Left ventricle myocardium inferior (tissue), 1 donor: ENCODE measurements at regions not wholly inside any gene's neighbourhood (a gene's known extent, or its start where the extent isn't known, plus 50 kb on each side); places are given as distances from the start of the nearest gene placed in this dataset.

Source experiments
- DNase-seq: peaks from one replicate; pipeline ENCODE4 v3.0.0-alpha.2; 2020
- H3K27ac ChIP-seq: fragments of 200-600 bp; replicated peaks from 2 replicates; pipeline ENCODE4 v1.8.0; 2021
- H3K27me3 ChIP-seq: fragments of 200-600 bp; 2 replicates; pipeline ENCODE4 v1.8.0; 2021; ENCODE audit warnings: low read depth
- H3K36me3 ChIP-seq: fragments of 200-600 bp; 2 replicates; pipeline ENCODE4 v1.8.0; 2021
- H3K4me1 ChIP-seq: fragments of 200-600 bp; 2 replicates; pipeline ENCODE4 v1.8.0; 2021
- H3K4me3 ChIP-seq: fragments of 200-600 bp; 2 replicates; pipeline ENCODE4 v1.8.0; 2021; ENCODE audit warnings: mild to moderate bottlenecking, moderate library complexity
- H3K9me3 ChIP-seq: fragments of 200-600 bp; replicated peaks from 2 replicates; pipeline ENCODE4 v1.8.0; 2021
- intact Hi-C: fragments of 100-400 bp; cut with micrococcal nuclease; formaldehyde crosslinking; loops from one replicate; pipeline ENCODE4 v1.11.0; 2022
- TF ChIP-seq, protein P1 (sequence below): fragments of 200-600 bp; IDR thresholded peaks from 2 replicates; pipeline ENCODE4 v1.8.0; 2021; ENCODE audit warnings: antibody characterized with exemption, mild to moderate bottlenecking, borderline replicate concordance
- donor health status: DM: no; HTN: yes; CAD: no; lungs with severe emphysema.

GRCh38 chr6:43957273-43957672, 170.0 kb downstream of the MRPL14 start:
- intact Hi-C loops: loop anchor here (10.0 kb wide), 1 partner anchor 118 kb away; no protein-coding TSS in a partner anchor
- TF ChIP-seq, protein P1, sequence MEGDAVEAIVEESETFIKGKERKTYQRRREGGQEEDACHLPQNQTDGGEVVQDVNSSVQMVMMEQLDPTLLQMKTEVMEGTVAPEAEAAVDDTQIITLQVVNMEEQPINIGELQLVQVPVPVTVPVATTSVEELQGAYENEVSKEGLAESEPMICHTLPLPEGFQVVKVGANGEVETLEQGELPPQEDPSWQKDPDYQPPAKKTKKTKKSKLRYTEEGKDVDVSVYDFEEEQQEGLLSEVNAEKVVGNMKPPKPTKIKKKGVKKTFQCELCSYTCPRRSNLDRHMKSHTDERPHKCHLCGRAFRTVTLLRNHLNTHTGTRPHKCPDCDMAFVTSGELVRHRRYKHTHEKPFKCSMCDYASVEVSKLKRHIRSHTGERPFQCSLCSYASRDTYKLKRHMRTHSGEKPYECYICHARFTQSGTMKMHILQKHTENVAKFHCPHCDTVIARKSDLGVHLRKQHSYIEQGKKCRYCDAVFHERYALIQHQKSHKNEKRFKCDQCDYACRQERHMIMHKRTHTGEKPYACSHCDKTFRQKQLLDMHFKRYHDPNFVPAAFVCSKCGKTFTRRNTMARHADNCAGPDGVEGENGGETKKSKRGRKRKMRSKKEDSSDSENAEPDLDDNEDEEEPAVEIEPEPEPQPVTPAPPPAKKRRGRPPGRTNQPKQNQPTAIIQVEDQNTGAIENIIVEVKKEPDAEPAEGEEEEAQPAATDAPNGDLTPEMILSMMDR: no peak
- Histone ChIP-seq H3K4me1 (peaks cover 14% of the 10 kb centered on the region), H3K36me3 (no peaks in the 10 kb centered on the region), H3K27me3 (no peaks in the 10 kb centered on the region), H3K9me3 (peaks cover 17% of the 10 kb centered on the region), H3K27ac (no peak overlapping the region), H3K4me3 (no peak overlapping the region)
- DNase-seq: no peak

- intact Hi-C loops: loop anchor here (10.0 kb wide), 1 partner anchor 118 kb away; no protein-coding TSS in a partner anchor
- Histone ChIP-seq H3K27ac (no peak overlapping the region), H3K4me3 (no peak overlapping the region), H3K36me3 (no peaks in the 10 kb centered on the region), H3K9me3 (peaks cover 17% of the 10 kb centered on the region), H3K27me3 (no peaks in the 10 kb centered on the region), H3K4me1 (peaks cover 15% of the 10 kb centered on the region)
- no peak for DNase-seq
- TF ChIP-seq, protein P1: no peak
These were observed 170.8 kb downstream of the MRPL14 start for GRCh38 chr6:43956478-43956877.

- no peak overlapping the region for H3K4me3 ChIP-seq
- peak overlapping the region; percentile 92 for H3K27ac ChIP-seq
- DNase-seq: peak; percentile 80
- no peaks in the 10 kb centered on the region for H3K27me3 ChIP-seq
- intact Hi-C loops: loop anchor here (10.0 kb wide), 1 partner anchor 120 kb away; no protein-coding TSS in a partner anchor
- peaks cover 17% of the 10 kb centered on the region for H3K9me3 ChIP-seq
- TF ChIP-seq, protein P1: no peak
- no peaks in the 10 kb centered on the region for H3K36me3 ChIP-seq
- peaks cover 18% of the 10 kb centered on the region for H3K4me1 ChIP-seq
These were observed 172.7 kb downstream of the MRPL14 start for GRCh38 chr6:43954311-43955131.

DNA sequence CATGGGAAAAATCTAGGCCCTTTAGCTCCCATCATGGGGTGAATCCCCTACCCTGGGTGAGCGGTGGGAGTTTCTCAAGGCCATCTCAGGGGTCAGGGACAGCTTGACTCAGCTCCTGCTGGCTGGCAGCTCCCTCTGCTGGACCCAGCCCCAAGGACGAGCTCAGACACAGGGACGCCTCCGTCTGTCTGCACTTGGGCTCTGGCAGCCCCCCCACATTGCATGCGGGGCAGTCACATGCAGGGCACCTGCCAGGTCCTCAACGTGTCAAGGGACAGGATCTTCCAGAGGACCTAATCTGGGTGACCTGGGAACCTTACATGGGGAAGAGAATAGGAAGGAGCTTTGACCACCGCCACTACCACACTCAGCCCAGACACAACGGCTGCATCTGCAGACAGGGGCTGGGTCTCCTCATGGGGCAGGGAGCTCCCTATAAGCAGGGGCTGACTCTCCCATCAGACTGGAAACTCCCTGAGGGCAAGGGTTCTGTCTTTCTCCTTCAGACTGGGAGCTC, 173.4 kb downstream of the MRPL14 start:
- Histone ChIP-seq H3K36me3 (no peaks in the 10 kb centered on the region), H3K4me3 (no peak overlapping the region), H3K4me1 (peaks cover 22% of the 10 kb centered on the region), H3K9me3 (peaks cover 17% of the 10 kb centered on the region), H3K27me3 (no peaks in the 10 kb centered on the region), H3K27ac (peak overlapping the region; percentile 92)
- intact Hi-C loops: loop anchor here (10.0 kb wide), 1 partner anchor 121 kb away; no protein-coding TSS in a partner anchor
- TF ChIP-seq, protein P1: peak; percentile 57
- peak; percentile 73 for DNase-seq

DNA sequence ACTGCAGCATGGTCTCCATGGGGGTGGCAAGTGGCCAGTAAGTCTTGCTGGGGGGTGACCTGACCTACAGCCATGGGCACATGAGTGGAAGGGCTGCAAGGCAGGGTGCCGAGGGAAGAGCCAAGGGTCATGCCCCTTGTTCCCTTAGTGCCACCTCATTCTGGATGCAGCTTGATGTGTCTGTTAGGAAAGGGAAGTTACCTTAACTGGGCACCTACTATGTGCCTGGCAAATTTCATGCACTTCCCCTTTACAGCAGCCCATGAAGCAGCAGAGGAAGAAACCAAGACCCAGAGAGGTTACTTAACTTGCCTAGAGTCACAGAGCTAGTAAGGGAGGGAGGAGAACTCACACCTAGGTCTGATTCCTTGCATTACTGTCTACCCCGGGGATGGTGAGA, 174.0 kb downstream of the MRPL14 start:
- peaks cover 28% of the 10 kb centered on the region for H3K4me1 ChIP-seq
- H3K27me3 ChIP-seq: no peaks in the 10 kb centered on the region
- H3K27ac ChIP-seq: peak overlapping the region; percentile 92
- no peak for DNase-seq
- H3K9me3 ChIP-seq: peaks cover 17% of the 10 kb centered on the region
- intact Hi-C loops: loop anchor here (10.0 kb wide), 1 partner anchor 122 kb away; no protein-coding TSS in a partner anchor
- no peaks in the 10 kb centered on the region for H3K36me3 ChIP-seq
- TF ChIP-seq, protein P1: no peak
- no peak overlapping the region for H3K4me3 ChIP-seq
